ENCODE measurements at regions not wholly inside any gene's neighbourhood (a gene's known extent, or its start where the extent isn't known, plus 50 kb on each side); places are given as distances from the start of the nearest gene placed in this dataset.

DNA sequence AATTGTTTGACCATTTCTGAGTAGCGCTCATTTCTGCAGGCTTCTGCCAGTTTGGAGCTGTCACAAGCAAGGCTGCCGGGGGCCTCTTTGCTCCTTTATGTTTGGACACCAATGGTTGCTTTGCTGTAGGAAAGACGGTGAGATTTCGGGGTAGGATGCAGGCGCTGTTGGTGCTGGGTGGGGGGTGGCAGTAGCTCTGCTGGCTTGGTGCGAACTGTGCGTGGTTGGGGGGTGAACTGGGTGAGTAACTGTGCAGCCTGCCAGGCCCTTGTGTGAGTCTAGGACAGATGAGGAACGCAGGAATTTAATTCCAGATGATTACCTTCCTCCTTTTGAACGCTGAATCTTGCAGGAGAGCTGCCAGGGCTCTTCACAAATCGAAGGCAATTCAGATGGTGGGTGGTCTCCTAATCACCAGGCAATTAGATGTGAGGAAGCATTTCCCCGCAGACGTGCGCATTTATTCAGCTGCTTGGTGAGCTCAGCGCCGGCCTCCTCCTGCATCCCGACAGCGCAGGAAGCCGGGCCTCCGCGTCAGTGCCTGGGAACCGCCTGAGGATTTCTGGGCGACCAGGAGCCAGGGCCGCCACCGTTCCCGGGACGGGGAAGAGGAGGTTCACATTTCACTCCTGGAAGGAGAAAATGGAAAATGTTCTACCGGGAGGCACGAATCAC, 154.4 kb downstream of the FOXL1 start:
- no peaks in the 10 kb centered on the region for H3K9me3 ChIP-seq
- TF ChIP-seq BHLHE40 (IDR thresholded peaks at IDR 0.05; ENCODE audit: low read depth, low read length) = no peak
- TF ChIP-seq, protein P1, sequence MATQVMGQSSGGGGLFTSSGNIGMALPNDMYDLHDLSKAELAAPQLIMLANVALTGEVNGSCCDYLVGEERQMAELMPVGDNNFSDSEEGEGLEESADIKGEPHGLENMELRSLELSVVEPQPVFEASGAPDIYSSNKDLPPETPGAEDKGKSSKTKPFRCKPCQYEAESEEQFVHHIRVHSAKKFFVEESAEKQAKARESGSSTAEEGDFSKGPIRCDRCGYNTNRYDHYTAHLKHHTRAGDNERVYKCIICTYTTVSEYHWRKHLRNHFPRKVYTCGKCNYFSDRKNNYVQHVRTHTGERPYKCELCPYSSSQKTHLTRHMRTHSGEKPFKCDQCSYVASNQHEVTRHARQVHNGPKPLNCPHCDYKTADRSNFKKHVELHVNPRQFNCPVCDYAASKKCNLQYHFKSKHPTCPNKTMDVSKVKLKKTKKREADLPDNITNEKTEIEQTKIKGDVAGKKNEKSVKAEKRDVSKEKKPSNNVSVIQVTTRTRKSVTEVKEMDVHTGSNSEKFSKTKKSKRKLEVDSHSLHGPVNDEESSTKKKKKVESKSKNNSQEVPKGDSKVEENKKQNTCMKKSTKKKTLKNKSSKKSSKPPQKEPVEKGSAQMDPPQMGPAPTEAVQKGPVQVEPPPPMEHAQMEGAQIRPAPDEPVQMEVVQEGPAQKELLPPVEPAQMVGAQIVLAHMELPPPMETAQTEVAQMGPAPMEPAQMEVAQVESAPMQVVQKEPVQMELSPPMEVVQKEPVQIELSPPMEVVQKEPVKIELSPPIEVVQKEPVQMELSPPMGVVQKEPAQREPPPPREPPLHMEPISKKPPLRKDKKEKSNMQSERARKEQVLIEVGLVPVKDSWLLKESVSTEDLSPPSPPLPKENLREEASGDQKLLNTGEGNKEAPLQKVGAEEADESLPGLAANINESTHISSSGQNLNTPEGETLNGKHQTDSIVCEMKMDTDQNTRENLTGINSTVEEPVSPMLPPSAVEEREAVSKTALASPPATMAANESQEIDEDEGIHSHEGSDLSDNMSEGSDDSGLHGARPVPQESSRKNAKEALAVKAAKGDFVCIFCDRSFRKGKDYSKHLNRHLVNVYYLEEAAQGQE (IDR thresholded peaks at IDR 0.05) = no peak
- TF ChIP-seq KDM5A (IDR thresholded peaks at IDR 0.05) = no peak
- TF ChIP-seq MYC (IDR thresholded peaks at IDR 0.05; ENCODE audit: borderline replicate concordance, low read length) = no peak
- TF ChIP-seq POLR2A (IDR thresholded peaks at IDR 0.05; ENCODE audit: low read length) = no peak
- TF ChIP-seq SMC3 (IDR thresholded peaks at IDR 0.05) = no peak
- TF ChIP-seq, protein P2, sequence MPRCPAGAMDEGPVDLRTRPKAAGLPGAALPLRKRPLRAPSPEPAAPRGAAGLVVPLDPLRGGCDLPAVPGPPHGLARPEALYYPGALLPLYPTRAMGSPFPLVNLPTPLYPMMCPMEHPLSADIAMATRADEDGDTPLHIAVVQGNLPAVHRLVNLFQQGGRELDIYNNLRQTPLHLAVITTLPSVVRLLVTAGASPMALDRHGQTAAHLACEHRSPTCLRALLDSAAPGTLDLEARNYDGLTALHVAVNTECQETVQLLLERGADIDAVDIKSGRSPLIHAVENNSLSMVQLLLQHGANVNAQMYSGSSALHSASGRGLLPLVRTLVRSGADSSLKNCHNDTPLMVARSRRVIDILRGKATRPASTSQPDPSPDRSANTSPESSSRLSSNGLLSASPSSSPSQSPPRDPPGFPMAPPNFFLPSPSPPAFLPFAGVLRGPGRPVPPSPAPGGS (IDR thresholded peaks at IDR 0.05) = no peak
- TF ChIP-seq FOXS1 (CRISPR knock-in tag; IDR thresholded peaks at IDR 0.05) = no peak
- no peak for TF ChIP-seq CHD2 (IDR thresholded peaks at IDR 0.05; ENCODE audit: low read length, partially characterized antibody)
- TF ChIP-seq GATA3 (IDR thresholded peaks at IDR 0.05; ENCODE audit: borderline replicate concordance) = no peak
- TF ChIP-seq, protein P3, sequence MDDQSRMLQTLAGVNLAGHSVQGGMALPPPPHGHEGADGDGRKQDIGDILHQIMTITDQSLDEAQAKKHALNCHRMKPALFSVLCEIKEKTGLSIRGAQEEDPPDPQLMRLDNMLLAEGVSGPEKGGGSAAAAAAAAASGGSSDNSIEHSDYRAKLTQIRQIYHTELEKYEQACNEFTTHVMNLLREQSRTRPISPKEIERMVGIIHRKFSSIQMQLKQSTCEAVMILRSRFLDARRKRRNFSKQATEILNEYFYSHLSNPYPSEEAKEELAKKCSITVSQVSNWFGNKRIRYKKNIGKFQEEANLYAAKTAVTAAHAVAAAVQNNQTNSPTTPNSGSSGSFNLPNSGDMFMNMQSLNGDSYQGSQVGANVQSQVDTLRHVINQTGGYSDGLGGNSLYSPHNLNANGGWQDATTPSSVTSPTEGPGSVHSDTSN (IDR thresholded peaks at IDR 0.05) = no peak
- no peak for TF ChIP-seq CEBPB (IDR thresholded peaks at IDR 0.05)
- TF ChIP-seq MAFK (IDR thresholded peaks at IDR 0.05; ENCODE audit: partially characterized antibody) = no peak
- TF ChIP-seq ZSCAN20 (CRISPR knock-in tag; IDR thresholded peaks at IDR 0.05) = no peak
- no peak for TF ChIP-seq PHF8 (IDR thresholded peaks at IDR 0.05; ENCODE audit: borderline replicate concordance, low read depth)
- TF ChIP-seq TP53 (CRISPR knock-in tag; IDR thresholded peaks at IDR 0.05) = no peak
- no peak for TF ChIP-seq CBX8 (IDR thresholded peaks at IDR 0.05)
- TF ChIP-seq CHD4 (IDR thresholded peaks at IDR 0.05; ENCODE audit: borderline replicate concordance) = no peak
- TF ChIP-seq ZC3H11A (IDR thresholded peaks at IDR 0.05) = no peak
- FAIRE-seq (no peak), ATAC-seq (no peak), DNase-seq (ENCODE audit: low read depth in 1 of 2, low spot score in 1 of 2) (no peak)
- no peaks in the 10 kb centered on the region for H3K4me1 ChIP-seq
- WGBS (ENCODE audit: missing lambda C conversion rate) = 81% methylated on average over 28 of the region's 28 CpGs
- no peak overlapping the region for H3K4me2 ChIP-seq
- ChIA-PET CTCF (no interaction called here), POLR2A (interaction anchor here (0.6 kb wide), 1 partner anchor 34 kb away, joined by 3 read pairs; no protein-coding TSS in a partner anchor)
- H3K27ac ChIP-seq = no peak overlapping the region
- no peak overlapping the region for H3K4me3 ChIP-seq

DNA sequence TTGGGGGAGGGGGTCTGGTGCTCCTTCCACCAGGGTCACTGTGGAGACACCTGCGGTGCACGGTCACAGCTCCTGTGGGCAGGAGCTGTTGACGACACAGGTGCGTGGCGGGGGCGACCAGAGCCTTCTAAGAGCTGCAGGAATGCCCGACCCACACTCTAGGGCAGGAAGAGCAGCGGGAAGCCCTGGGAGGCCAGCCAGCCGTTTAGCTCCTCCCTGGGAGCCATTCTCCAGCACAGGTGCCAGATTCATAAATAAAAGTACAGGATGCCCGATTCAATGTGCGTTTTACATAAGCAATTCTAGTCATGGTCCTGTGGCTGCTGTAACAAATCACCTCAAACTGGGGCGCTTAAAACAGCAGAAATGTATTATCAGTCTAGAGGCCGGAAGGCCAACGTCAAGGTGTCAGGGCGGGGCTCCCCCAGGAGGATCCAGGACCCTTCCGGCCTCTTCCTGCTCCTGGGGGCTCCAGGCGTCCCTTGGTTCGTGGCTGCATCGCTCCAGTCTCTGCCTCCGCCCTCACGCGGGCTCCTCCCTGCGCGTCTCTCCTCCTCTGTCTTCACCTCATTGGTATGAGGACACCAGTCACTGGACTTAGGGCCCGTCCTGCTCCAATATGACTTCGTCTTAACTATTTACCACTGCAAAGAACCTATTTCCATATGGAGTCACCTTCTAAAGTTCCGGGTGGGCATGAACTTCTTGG, 155.4 kb downstream of the FOXL1 start:
- no peak overlapping the region for H3K4me2 ChIP-seq
- WGBS (ENCODE audit: missing lambda C conversion rate) = 80% methylated on average over 21 of the region's 27 CpGs
- POLR2A ChIA-PET = interaction anchor here (0.6 kb wide), 1 partner anchor 35 kb away, joined by 3 read pairs; no protein-coding TSS in a partner anchor
- TF ChIP-seq, protein P4, sequence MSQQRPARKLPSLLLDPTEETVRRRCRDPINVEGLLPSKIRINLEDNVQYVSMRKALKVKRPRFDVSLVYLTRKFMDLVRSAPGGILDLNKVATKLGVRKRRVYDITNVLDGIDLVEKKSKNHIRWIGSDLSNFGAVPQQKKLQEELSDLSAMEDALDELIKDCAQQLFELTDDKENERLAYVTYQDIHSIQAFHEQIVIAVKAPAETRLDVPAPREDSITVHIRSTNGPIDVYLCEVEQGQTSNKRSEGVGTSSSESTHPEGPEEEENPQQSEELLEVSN (IDR thresholded peaks at IDR 0.05; ENCODE audit: borderline replicate concordance, low read depth) = no peak
- TF ChIP-seq FOXS1 (CRISPR knock-in tag; IDR thresholded peaks at IDR 0.05) (no peak), JUNB (IDR thresholded peaks at IDR 0.05) (no peak), RCOR1 (IDR thresholded peaks at IDR 0.05; ENCODE audit: low read depth, low read length) (no peak), CHD2 (IDR thresholded peaks at IDR 0.05; ENCODE audit: low read length, partially characterized antibody) (no peak), CBX8 (IDR thresholded peaks at IDR 0.05) (no peak)
- TF ChIP-seq, protein P5, sequence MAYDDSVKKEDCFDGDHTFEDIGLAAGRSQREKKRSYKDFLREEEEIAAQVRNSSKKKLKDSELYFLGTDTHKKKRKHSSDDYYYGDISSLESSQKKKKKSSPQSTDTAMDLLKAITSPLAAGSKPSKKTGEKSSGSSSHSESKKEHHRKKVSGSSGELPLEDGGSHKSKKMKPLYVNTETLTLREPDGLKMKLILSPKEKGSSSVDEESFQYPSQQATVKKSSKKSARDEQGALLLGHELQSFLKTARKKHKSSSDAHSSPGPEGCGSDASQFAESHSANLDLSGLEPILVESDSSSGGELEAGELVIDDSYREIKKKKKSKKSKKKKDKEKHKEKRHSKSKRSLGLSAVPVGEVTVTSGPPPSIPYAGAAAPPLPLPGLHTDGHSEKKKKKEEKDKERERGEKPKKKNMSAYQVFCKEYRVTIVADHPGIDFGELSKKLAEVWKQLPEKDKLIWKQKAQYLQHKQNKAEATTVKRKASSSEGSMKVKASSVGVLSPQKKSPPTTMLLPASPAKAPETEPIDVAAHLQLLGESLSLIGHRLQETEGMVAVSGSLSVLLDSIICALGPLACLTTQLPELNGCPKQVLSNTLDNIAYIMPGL (CRISPR knock-in tag; IDR thresholded peaks at IDR 0.05; ENCODE audit: borderline replicate concordance) = no peak
- TF ChIP-seq, protein P2 (IDR thresholded peaks at IDR 0.05) = no peak
- H3K4me3 ChIP-seq = no peak overlapping the region
- no peak for FAIRE-seq
- no peak overlapping the region for H3K27ac ChIP-seq
- no peaks in the 10 kb centered on the region for H3K4me1 ChIP-seq
- H3K9me3 ChIP-seq = no peaks in the 10 kb centered on the region
- CTCF ChIA-PET = no interaction called here
- ATAC-seq = no peak
- no peak for DNase-seq (ENCODE audit: low read depth in 1 of 2, low spot score in 1 of 2)

All from A549 (cell line).